Thyroid gland (tissue), 4 donors: ENCODE measurements at regions not wholly inside any gene's neighbourhood (a gene's known extent, or its start where the extent isn't known, plus 50 kb on each side); places are given as distances from the start of the nearest gene placed in this dataset.

Experiments
- DNase-seq, 2 donors: peaks; one replicate each; pipeline ENCODE4 v3.0.0-alpha.2; 2019
- H3K27ac ChIP-seq, 3 donors: fragments of 200-600 bp; sonication (generic); 1 replicate in 2 of 3; 2 replicates in 1 of 3; pipeline ENCODE4 v1.5.1; 2016 to 2019; ENCODE audit warnings: mild to moderate bottlenecking in 1 of 3, moderate library complexity in 1 of 3
- H3K27me3 ChIP-seq: fragments of 200-600 bp; sonication (generic); one replicate; pipeline ENCODE4 v1.5.1; 2019
- H3K36me3 ChIP-seq, 2 donors: fragments of 200-600 bp; sonication (generic); one replicate each; pipeline ENCODE4 v1.5.1; 2016 to 2019
- H3K4me1 ChIP-seq, 2 donors: fragments of 200-600 bp; sonication (generic); one replicate each; pipeline ENCODE4 v1.5.1; 2017 to 2019
- H3K4me3 ChIP-seq, 3 donors: fragments of 200-600 bp; sonication (generic); replicated peaks in 1 of 3; 1 replicate in 2 of 3; 2 replicates in 1 of 3; pipeline ENCODE4 v1.5.1; 2016; ENCODE audit warnings: mild to moderate bottlenecking in 1 of 3
- H3K9me3 ChIP-seq: fragments of 200-600 bp; sonication (generic); one replicate; pipeline ENCODE4 v1.5.1; 2017
- POLR2A ChIP-seq, 2 donors: fragments of 450-650 bp; IDR thresholded peaks; one replicate each; pipeline ENCODE4 v1.6.1; 2017; ENCODE audit warnings: antibody characterized with exemption in 2 of 2, mild to moderate bottlenecking in 2 of 2, moderate library complexity in 1 of 2
- WGBS, 2 donors: methylation state at CpG; one replicate each; pipeline ENCODE4 v1.1.5; 2017; 5-methylcytosine and 5-hydroxymethylcytosine counted together
- intact Hi-C: fragments of 100-400 bp; cut with DNase I; formaldehyde crosslinking; loops from one replicate; pipeline ENCODE4 v1.15.1; 2023
- TF ChIP-seq, protein P1 (sequence below), 6 experiments: fragments of 200-600 bp in 3 of 6; fragments of 450-650 bp in 3 of 6; sonication (generic) in 3 of 6; IDR thresholded peaks; one replicate each; pipeline ENCODE4 v1.5.1; 2016 to 2019; ENCODE audit warnings: antibody characterized with exemption in 6 of 6, mild to moderate bottlenecking in 2 of 6, inconsistent platforms in 1 of 6, moderate library complexity in 1 of 6

DNA sequence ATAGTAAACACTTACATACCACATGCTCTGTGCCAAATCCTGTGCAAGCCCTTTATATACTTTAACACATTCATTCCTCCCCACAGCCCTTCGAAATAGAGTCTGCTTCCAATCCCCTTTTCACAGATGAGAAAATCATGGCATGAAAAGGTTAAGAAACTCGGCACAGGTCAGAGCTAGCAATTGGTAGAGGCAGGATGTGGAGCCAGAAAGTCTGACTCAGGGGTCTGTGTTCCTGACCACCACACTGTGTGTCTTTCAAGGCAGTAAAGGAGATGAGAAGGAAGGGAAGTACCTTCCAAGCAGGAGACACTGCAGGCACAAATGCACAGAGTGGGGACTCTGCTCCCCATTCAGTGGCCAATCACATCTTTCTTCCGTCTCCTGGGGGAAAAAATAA lies 61.1 kb downstream of the SCN11A start:
- 65 to 74% methylated on average over 3 of the region's 3 CpGs for WGBS, 2 donors
- no peaks in the 10 kb centered on the region for H3K36me3 ChIP-seq
- intact Hi-C loops = no loop called here
- no peak for TF ChIP-seq POLR2A (IDR thresholded peaks at IDR 0.05)
- TF ChIP-seq, protein P1, sequence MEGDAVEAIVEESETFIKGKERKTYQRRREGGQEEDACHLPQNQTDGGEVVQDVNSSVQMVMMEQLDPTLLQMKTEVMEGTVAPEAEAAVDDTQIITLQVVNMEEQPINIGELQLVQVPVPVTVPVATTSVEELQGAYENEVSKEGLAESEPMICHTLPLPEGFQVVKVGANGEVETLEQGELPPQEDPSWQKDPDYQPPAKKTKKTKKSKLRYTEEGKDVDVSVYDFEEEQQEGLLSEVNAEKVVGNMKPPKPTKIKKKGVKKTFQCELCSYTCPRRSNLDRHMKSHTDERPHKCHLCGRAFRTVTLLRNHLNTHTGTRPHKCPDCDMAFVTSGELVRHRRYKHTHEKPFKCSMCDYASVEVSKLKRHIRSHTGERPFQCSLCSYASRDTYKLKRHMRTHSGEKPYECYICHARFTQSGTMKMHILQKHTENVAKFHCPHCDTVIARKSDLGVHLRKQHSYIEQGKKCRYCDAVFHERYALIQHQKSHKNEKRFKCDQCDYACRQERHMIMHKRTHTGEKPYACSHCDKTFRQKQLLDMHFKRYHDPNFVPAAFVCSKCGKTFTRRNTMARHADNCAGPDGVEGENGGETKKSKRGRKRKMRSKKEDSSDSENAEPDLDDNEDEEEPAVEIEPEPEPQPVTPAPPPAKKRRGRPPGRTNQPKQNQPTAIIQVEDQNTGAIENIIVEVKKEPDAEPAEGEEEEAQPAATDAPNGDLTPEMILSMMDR (IDR thresholded peaks at IDR 0.05) = no peak
- no peak overlapping the region for H3K4me3 ChIP-seq
- no peak for DNase-seq
- H3K27me3 ChIP-seq = no peaks in the 10 kb centered on the region
- H3K4me1 ChIP-seq = no peaks in the 10 kb centered on the region
- H3K9me3 ChIP-seq = no peaks in the 10 kb centered on the region
- no peak overlapping the region for H3K27ac ChIP-seq

DNA sequence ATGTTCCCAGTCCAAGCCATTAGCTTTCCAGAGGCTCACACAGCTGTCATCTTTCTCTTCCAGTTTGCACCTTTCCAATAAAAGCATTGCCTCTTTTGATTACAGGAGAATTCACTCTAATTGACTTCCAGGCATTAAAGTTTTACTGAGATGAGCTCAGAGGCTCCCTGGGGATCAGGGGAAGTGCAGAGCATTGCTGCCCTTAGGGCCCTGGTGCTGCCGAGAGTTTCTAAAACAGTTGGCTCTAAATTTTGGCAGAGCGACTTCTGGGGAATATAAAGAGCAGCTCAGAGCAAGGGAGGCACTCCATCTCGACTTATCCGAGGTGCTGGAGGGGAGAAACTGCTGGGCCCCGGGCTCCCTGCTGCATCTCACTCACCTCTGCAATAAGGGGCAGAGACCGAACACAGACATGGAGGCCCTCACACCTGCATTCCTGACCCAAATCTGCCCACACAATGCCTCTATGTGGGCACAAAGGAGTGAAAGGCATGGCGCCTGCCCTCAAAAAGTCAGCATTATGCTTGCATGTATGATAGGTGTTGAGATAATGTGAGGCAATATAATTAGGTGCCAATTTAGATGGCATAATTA lies 61.7 kb downstream of the SCN11A start:
- H3K27me3 ChIP-seq = no peaks in the 10 kb centered on the region
- intact Hi-C loops = no loop called here
- no peaks in the 10 kb centered on the region for H3K36me3 ChIP-seq
- TF ChIP-seq POLR2A (IDR thresholded peaks at IDR 0.05) = no peak
- TF ChIP-seq, protein P1 (IDR thresholded peaks at IDR 0.05) = no peak
- H3K4me1 ChIP-seq = no peaks in the 10 kb centered on the region
- no peaks in the 10 kb centered on the region for H3K9me3 ChIP-seq
- DNase-seq = no peak
- no peak overlapping the region for H3K4me3 ChIP-seq
- WGBS, 2 donors = 64 to 72% methylated on average over 7 of the region's 7 CpGs
- H3K27ac ChIP-seq = no peak overlapping the region

DNA sequence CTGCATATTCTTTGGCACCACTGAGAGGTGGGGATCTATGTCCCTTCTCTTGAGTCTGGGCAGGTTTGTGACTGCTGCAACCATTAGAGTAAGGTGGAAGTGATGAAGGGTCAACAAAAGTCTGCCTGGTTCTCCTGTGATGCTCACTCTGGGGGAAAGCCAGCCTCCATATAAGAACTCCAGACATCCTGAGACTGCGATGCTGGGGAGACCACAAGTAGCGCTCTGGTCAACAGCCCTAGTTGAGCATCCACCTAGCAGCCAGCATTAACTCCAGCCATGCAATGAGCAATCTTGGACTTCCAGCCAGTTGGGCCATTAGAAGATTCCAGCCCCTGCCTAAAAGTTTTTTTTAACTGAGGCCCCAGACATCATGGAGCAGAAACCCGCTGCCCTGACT lies 62.8 kb downstream of the SCN11A start:
- Histone ChIP-seq H3K27me3 (no peaks in the 10 kb centered on the region), H3K4me3 (no peak overlapping the region), H3K36me3 (no peaks in the 10 kb centered on the region), H3K27ac (no peak overlapping the region), H3K4me1 (no peaks in the 10 kb centered on the region), H3K9me3 (no peaks in the 10 kb centered on the region)
- 93 to 97% methylated on average over 3 of the region's 3 CpGs for WGBS, 2 donors
- no peak for DNase-seq
- TF ChIP-seq POLR2A (IDR thresholded peaks at IDR 0.05) = no peak
- TF ChIP-seq, protein P1 (IDR thresholded peaks at IDR 0.05) = no peak
- intact Hi-C loops = no loop called here

DNA sequence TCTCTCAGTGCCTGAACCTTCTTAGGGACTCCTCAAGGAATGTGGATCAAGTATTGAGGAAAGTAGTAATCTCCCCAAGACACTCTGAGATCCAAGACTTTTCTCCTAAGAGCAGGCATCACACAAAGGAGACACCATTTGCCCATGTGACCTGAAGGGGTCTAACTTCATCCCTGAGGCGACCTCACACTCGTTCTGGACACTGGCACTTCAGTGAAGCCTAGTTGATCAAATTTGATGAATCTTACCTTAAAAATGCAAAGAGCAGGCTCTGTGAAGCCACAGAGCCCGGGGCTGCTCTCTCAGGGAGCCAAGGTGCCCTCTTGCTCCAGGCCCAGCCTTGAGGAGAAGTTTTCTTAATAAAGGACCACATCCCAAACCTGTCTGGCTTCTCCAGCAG lies 64.3 kb downstream of the SCN11A start:
- Histone ChIP-seq H3K27ac (no peak overlapping the region), H3K27me3 (no peaks in the 10 kb centered on the region), H3K4me1 (no peaks in the 10 kb centered on the region), H3K4me3 (no peak overlapping the region), H3K9me3 (no peaks in the 10 kb centered on the region), H3K36me3 (no peaks in the 10 kb centered on the region)
- 52 to 79% methylated on average over 3 of the region's 3 CpGs for WGBS, 2 donors
- intact Hi-C loops = no loop called here
- TF ChIP-seq POLR2A (IDR thresholded peaks at IDR 0.05) = no peak
- TF ChIP-seq, protein P1 (IDR thresholded peaks at IDR 0.05) = no peak
- no peak for DNase-seq

DNA sequence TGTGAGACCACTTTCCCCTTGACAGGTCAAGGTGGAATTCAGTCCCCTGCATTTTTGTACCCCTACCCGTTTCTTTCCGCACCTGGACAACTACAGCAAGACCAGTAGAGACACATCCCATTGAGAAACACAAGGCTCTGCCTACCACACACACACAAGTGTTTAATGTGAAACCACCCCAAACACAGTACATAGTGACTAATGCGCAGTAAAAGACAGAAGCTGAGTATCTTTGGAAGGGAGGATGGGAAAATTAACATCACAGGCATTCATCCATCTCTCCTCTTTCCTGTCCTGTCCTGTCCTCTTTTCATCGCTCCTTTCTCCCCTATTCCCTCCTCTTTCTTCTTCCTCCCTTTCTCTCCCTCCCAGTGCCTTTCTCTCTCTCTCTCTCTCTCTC lies 64.8 kb downstream of the SCN11A start:
- Histone ChIP-seq H3K27ac (no peak overlapping the region), H3K4me3 (no peak overlapping the region), H3K4me1 (no peaks in the 10 kb centered on the region), H3K36me3 (no peaks in the 10 kb centered on the region), H3K9me3 (no peaks in the 10 kb centered on the region), H3K27me3 (no peaks in the 10 kb centered on the region)
- WGBS, 2 donors = 95 to 96% methylated on average over 3 of the region's 4 CpGs
- TF ChIP-seq, protein P1 (IDR thresholded peaks at IDR 0.05) = no peak
- no peak for TF ChIP-seq POLR2A (IDR thresholded peaks at IDR 0.05)
- no peak for DNase-seq
- intact Hi-C loops = no loop called here
